ENCODE measurements at regions not wholly inside any gene's neighbourhood (a gene's known extent, or its start where the extent isn't known, plus 50 kb on each side); places are given as distances from the start of the nearest gene placed in this dataset.

GRCh38 chr6:166057431-166057830 lies 110.2 kb downstream of the TBXT start:
- no peaks in the 10 kb centered on the region for H3K27me3 ChIP-seq
- H4K20me1 ChIP-seq, result no peaks in the 10 kb centered on the region
- H3K4me1 ChIP-seq, result peaks cover 0 to 11% (median 0%) of the 10 kb centered on the region in 10 experiments; a peak in 6 of 20 replicates
- no peak overlapping the region for H3K27ac ChIP-seq
- no peaks in the 10 kb centered on the region for H3K36me3 ChIP-seq
- no peak overlapping the region for H3K4me3 ChIP-seq
- peaks cover 17 to 27% (median 25%) of the 10 kb centered on the region in 11 experiments for H3K9me3 ChIP-seq (replicated peaks in 1 of 11)
- no peak overlapping the region for H3K9ac ChIP-seq
- H3K4me2 ChIP-seq, result peak overlapping the region in 2 of 11 experiments; percentile 17 to 36; a peak in 3 of 22 replicates
- no peak for TF ChIP-seq Cebpa-rat (IDR thresholded peaks at IDR 0.05)

DNA sequence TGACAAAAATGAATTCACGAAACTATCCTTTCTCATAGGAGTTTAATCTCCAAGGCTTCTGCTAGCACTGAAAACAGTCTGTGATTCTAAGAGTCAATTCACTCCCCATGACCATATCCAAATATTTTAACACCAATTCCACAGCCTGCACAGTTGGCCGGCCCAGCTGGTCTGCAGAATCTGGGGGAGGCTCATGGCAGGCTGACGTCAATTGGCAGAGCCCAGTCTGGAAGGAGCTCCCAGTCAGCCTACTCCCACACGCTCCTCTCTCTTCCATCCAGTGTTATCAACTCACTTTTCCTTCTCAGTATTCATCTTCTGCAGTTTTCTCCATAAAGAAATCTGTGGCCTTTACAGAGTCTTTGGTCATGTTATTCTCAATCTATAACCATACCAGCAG lies 111.0 kb downstream of the TBXT start:
- Histone ChIP-seq H3K36me3 (no peaks in the 10 kb centered on the region), H3K27ac (no peak overlapping the region), H3K4me1 (peaks cover 0 to 11% (median 0%) of the 10 kb centered on the region in 10 experiments; a peak in 6 of 20 replicates), H3K9ac (no peak overlapping the region), H3K4me2 (no peak overlapping the region), H4K20me1 (no peaks in the 10 kb centered on the region), H3K27me3 (no peaks in the 10 kb centered on the region), H3K4me3 (no peak overlapping the region), H3K9me3 (replicated peaks in 1 of 11) (peaks cover 19 to 33% (median 25%) of the 10 kb centered on the region in 11 experiments)
- TF ChIP-seq Cebpa-rat (IDR thresholded peaks at IDR 0.05), result no peak

GRCh38 chr6:166055801-166056200 lies 111.8 kb downstream of the TBXT start:
- H3K36me3 ChIP-seq, result no peaks in the 10 kb centered on the region
- no peak overlapping the region for H3K9ac ChIP-seq
- no peak overlapping the region for H3K27ac ChIP-seq
- peaks cover 19 to 41% (median 25%) of the 10 kb centered on the region in 11 experiments for H3K9me3 ChIP-seq (replicated peaks in 1 of 11)
- peaks cover 0 to 11% (median 0%) of the 10 kb centered on the region in 10 experiments; a peak in 6 of 20 replicates for H3K4me1 ChIP-seq
- H3K27me3 ChIP-seq, result no peaks in the 10 kb centered on the region
- no peak for TF ChIP-seq Cebpa-rat (IDR thresholded peaks at IDR 0.05)
- H4K20me1 ChIP-seq, result no peaks in the 10 kb centered on the region
- H3K4me2 ChIP-seq, result no peak overlapping the region
- no peak overlapping the region for H3K4me3 ChIP-seq

DNA sequence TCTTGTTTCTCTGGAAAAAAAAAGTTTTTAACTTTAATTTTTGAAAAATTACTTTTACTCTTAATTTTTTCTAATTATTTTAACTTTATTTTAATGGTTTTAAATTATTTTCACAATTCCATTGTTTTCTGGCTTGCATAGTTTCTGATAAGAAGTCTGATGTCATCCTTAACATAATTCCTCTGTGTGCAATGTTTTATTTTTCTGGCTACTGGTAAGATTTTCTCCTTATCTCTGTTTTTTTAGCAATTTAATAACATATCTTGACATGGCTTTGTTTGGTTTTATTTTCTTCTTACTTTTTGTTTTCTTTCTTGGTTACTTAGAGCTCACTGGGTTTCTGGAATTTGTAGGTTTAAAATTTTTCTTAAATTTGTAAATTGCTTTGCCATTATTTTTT lies 114.8 kb downstream of the TBXT start:
- Histone ChIP-seq H3K4me2 (no peak overlapping the region), H3K27me3 (no peaks in the 10 kb centered on the region), H3K9ac (no peak overlapping the region), H3K9me3 (replicated peaks in 1 of 11) (peaks cover 19 to 41% (median 25%) of the 10 kb centered on the region in 11 experiments), H3K4me1 (peaks cover 0 to 9% (median 0%) of the 10 kb centered on the region in 10 experiments; a peak in 6 of 20 replicates), H3K36me3 (no peaks in the 10 kb centered on the region), H3K27ac (no peak overlapping the region), H3K4me3 (no peak overlapping the region), H4K20me1 (no peaks in the 10 kb centered on the region)
- TF ChIP-seq Cebpa-rat (IDR thresholded peaks at IDR 0.05), result no peak

DNA sequence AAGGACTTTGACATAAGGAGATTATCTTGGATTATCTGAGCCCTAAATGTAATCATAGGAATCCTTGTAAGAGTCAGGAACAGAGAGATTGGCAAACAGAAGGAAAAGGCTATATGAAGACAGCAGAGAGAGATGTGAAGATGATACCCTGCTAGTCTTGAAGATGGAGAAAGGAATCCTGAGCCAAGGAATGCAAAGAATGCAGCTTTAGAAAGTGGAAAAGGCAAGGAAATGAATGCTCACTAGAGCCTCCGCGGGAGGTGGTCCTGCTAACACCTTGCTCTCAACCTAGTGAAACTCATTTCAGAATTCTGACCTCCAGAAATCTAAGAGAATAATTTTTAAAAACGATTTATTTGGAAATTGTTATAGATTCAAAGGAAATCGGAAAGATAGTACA lies 117.1 kb downstream of the TBXT start:
- Histone ChIP-seq H3K27me3 (no peaks in the 10 kb centered on the region), H3K4me1 (no peaks in the 10 kb centered on the region), H3K36me3 (no peaks in the 10 kb centered on the region), H3K4me3 (no peak overlapping the region), H3K9me3 (replicated peaks in 1 of 11) (peaks cover 19 to 41% (median 25%) of the 10 kb centered on the region in 11 experiments), H3K9ac (no peak overlapping the region), H4K20me1 (no peaks in the 10 kb centered on the region), H3K27ac (no peak overlapping the region), H3K4me2 (no peak overlapping the region)
- TF ChIP-seq Cebpa-rat (IDR thresholded peaks at IDR 0.05), result no peak

DNA sequence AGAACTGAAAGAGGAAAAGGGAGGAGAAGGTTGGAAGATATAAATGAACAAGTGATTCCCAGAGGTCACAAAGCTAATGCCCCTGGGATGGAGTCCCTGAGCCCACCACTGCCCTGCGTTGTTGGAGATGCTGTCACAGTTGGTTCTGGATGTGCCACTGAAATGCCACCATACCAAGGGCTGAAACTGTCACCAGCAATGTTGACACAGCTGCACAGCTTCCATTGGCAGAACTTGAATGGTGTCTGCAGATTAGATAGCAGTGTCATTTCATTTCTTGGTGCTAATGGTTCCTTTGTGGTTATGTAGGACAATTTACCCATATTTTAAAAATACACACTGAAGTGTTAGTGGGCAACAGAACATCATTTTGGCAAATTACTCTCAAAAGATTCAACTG lies 120.7 kb downstream of the TBXT start:
- TF ChIP-seq Cebpa-rat (IDR thresholded peaks at IDR 0.05), result no peak
- H3K9me3 ChIP-seq (replicated peaks in 1 of 11), result peaks cover 0 to 9% (median 0%) of the 10 kb centered on the region in 11 experiments; a peak in 3 of 22 replicates
- no peak overlapping the region for H3K4me2 ChIP-seq
- no peaks in the 10 kb centered on the region for H3K4me1 ChIP-seq
- no peaks in the 10 kb centered on the region for H4K20me1 ChIP-seq
- H3K27me3 ChIP-seq, result no peaks in the 10 kb centered on the region
- no peak overlapping the region for H3K4me3 ChIP-seq
- H3K9ac ChIP-seq, result no peak overlapping the region
- H3K36me3 ChIP-seq, result no peaks in the 10 kb centered on the region
- H3K27ac ChIP-seq, result no peak overlapping the region

DNA sequence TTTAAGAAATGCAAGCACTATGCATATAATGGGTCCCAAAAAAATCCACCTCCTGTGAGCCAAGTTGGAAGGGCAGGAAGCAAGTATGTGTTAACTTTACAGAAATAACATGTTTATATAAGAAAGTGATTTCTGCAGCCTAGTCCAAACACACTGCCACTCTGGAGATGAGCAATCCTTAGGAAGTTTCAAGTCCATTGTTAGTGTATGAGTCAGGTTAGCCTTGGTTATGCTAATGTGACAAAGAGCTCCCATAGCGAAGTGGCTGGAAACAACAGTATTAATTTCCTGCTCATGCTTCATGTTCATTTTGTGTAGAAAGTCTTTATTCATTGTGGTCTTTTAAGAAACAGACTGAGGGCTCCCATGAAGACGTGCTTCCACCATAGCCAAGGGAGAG lies 121.4 kb downstream of the TBXT start:
- no peaks in the 10 kb centered on the region for H4K20me1 ChIP-seq
- H3K9ac ChIP-seq, result no peak overlapping the region
- TF ChIP-seq Cebpa-rat (IDR thresholded peaks at IDR 0.05), result no peak
- no peaks in the 10 kb centered on the region for H3K27me3 ChIP-seq
- no peaks in the 10 kb centered on the region for H3K4me1 ChIP-seq
- peaks cover 0 to 3% (median 0%) of the 10 kb centered on the region in 11 experiments; a peak in 1 of 22 replicates for H3K9me3 ChIP-seq (replicated peaks in 1 of 11)
- no peak overlapping the region for H3K4me3 ChIP-seq
- no peaks in the 10 kb centered on the region for H3K36me3 ChIP-seq
- no peak overlapping the region for H3K4me2 ChIP-seq
- no peak overlapping the region for H3K27ac ChIP-seq

GRCh38 chr6:166045860-166046200 lies 121.8 kb downstream of the TBXT start:
- H3K9me3 ChIP-seq (replicated peaks in 1 of 11), result no peaks in the 10 kb centered on the region
- no peak overlapping the region for H3K4me3 ChIP-seq
- no peaks in the 10 kb centered on the region for H4K20me1 ChIP-seq
- H3K4me2 ChIP-seq, result no peak overlapping the region
- H3K27ac ChIP-seq, result no peak overlapping the region
- no peaks in the 10 kb centered on the region for H3K27me3 ChIP-seq
- no peaks in the 10 kb centered on the region for H3K4me1 ChIP-seq
- no peak for TF ChIP-seq Cebpa-rat (IDR thresholded peaks at IDR 0.05)
- no peak overlapping the region for H3K9ac ChIP-seq
- no peaks in the 10 kb centered on the region for H3K36me3 ChIP-seq

DNA sequence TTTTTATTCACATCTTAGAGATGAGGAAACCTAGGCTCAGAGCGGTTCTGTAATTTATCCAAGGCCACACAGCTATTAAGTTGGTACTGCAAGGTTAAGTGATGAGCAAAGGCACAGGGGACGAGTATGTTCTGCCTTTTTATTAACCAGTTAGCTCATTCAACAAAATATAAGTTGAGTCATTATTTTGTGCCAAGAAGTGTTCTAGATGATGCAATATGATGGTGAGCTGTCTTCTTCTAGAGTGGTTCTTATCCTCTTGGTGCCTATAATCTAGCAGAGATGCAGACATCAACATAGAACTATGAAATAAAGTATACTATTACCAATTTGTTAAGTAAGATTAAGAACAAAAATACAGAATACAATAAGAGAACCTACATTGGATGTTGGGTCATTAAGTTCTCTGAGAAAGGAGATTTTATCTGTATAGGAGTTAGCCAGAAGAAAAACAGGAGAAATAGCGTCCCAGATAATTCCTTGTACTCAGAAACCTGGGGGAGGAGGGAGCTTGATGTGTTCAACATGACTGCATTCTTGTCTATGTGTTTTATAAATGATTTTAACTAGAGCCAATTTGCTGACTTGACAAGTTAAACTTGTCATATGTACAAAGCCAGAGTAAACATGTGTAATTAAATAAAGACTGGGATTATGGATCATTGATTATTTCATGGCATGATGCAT lies 122.3 kb downstream of the TBXT start:
- Histone ChIP-seq H3K9ac (no peak overlapping the region), H3K9me3 (replicated peaks in 1 of 11) (no peaks in the 10 kb centered on the region), H3K4me3 (no peak overlapping the region), H3K4me1 (no peaks in the 10 kb centered on the region), H3K27ac (no peak overlapping the region), H4K20me1 (no peaks in the 10 kb centered on the region), H3K4me2 (no peak overlapping the region), H3K36me3 (no peaks in the 10 kb centered on the region), H3K27me3 (no peaks in the 10 kb centered on the region)
- TF ChIP-seq Cebpa-rat (IDR thresholded peaks at IDR 0.05), result no peak

DNA sequence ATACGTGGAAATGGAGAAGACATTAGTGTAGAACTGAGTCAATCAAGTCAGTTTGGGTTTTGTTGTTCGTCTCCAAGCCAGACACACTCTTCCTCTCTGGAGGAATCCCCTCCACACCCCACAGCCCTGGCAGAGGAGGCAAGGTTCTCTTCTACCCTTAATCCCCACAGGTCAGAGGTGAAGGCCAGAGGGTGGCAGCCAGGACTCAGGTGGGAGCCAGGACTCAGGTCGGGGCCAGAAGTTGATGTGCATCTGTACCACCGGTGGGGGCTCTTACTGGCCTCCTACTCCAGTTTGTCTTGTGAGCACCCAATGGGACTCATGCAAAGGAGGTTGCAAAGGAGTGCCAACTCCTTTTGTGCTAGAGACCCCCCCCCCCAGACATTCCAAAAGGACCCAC lies 126.4 kb downstream of the TBXT start:
- Histone ChIP-seq H3K4me1 (no peaks in the 10 kb centered on the region), H3K27me3 (no peaks in the 10 kb centered on the region), H3K4me3 (no peak overlapping the region), H3K9me3 (replicated peaks in 1 of 11) (peaks cover 5 to 15% (median 9%) of the 10 kb centered on the region in 11 experiments; a peak in 12 of 22 replicates), H3K9ac (no peak overlapping the region), H3K4me2 (no peak overlapping the region), H3K27ac (no peak overlapping the region), H4K20me1 (no peaks in the 10 kb centered on the region), H3K36me3 (no peaks in the 10 kb centered on the region)
- no peak for TF ChIP-seq Cebpa-rat (IDR thresholded peaks at IDR 0.05)

Data from BLaER1 treated with 17β-estradiol and CSF1 and Interleukin-3, amounts not matched to agents 10 nM and 100 nM (cell line).